HepG2 (cell line): ENCODE measurements at regions not wholly inside any gene's neighbourhood (a gene's known extent, or its start where the extent isn't known, plus 50 kb on each side); places are given as distances from the start of the nearest gene placed in this dataset.
A peak's percentile ranks its signal among the peaks of the same experiment; 100 is the strongest.

Experiments used
- BORCS8-MEF2B ChIP-seq: sonication (generic); formaldehyde crosslinking; IDR thresholded peaks from 2 replicates; pipeline ENCODE4 v1.8.0; 2022; ENCODE audit warnings: mild to moderate bottlenecking, missing genetic modification reagents
- CEBPB ChIP-seq: IDR thresholded peaks from 2 replicates; pipeline ENCODE4 v1.6.1; 2011; ENCODE audit warnings: low read depth, low read length, improper control_type of control experiment, borderline replicate concordance
- FOXM1 ChIP-seq: sonication (generic); formaldehyde crosslinking; IDR thresholded peaks from 2 replicates; pipeline ENCODE4 v1.5.0; 2020; ENCODE audit warnings: missing genetic modification reagents
- FOXP1 ChIP-seq, 2 experiments: fragments of 450-650 bp in 1 of 2; IDR thresholded peaks; 2 replicates each; pipeline ENCODE4 v1.6.1; 2017 to 2018; ENCODE audit warnings: antibody characterized with exemption in 1 of 2
- HNF4A ChIP-seq: sonication (generic); formaldehyde crosslinking; IDR thresholded peaks from 2 replicates; pipeline ENCODE4 v1.4.0; 2020; ENCODE audit warnings: missing genetic modification reagents
- ISL2 ChIP-seq: sonication (generic); formaldehyde crosslinking; IDR thresholded peaks from 2 replicates; pipeline ENCODE4 v1.5.0; 2020; ENCODE audit warnings: missing genetic modification reagents
- KAT8 ChIP-seq: IDR thresholded peaks from 2 replicates; pipeline ENCODE4 v1.6.1; 2016; ENCODE audit warnings: missing genetic modification reagents, missing compliant biosample characterization
- KMT2B ChIP-seq: IDR thresholded peaks from 2 replicates; pipeline ENCODE4 v1.6.1; 2016; ENCODE audit warnings: missing genetic modification reagents, missing compliant biosample characterization
- RCOR2 ChIP-seq: IDR thresholded peaks from 2 replicates; pipeline ENCODE4 v1.6.1; 2016; ENCODE audit warnings: missing biosample characterization, missing genetic modification reagents
- SAP130 ChIP-seq: IDR thresholded peaks from 2 replicates; pipeline ENCODE4 v1.6.1; 2016; ENCODE audit warnings: low read depth
- SP5 ChIP-seq: IDR thresholded peaks from 2 replicates; pipeline ENCODE4 v1.6.1; 2016; ENCODE audit warnings: low read depth, borderline replicate concordance
- XRCC5 ChIP-seq: fragments of 200-400 bp; formaldehyde crosslinking; optimal IDR thresholded peaks from 2 replicates; pipeline ENCODE3; 2017; ENCODE audit warnings: mild to moderate bottlenecking, low read length
- YEATS2 ChIP-seq: sonication (generic); formaldehyde crosslinking; IDR thresholded peaks from 2 replicates; pipeline ENCODE4 v1.4.0; 2020; ENCODE audit warnings: missing genetic modification reagents, borderline replicate concordance
- ZFP36L1 ChIP-seq: sonication (generic); formaldehyde crosslinking; IDR thresholded peaks from 2 replicates; pipeline ENCODE4 v1.8.0; 2022; ENCODE audit warnings: mild to moderate bottlenecking, missing genetic modification reagents, moderate library complexity
- ZNF24 ChIP-seq: fragments of 450-650 bp; IDR thresholded peaks from 2 replicates; pipeline ENCODE4 v1.6.1; 2017; ENCODE audit warnings: antibody characterized with exemption, mild to moderate bottlenecking
- ZNF652 ChIP-seq: IDR thresholded peaks from 2 replicates; pipeline ENCODE4 v1.6.1; 2016; ENCODE audit warnings: low read depth, borderline replicate concordance
- ZNF709 ChIP-seq: sonication (generic); formaldehyde crosslinking; IDR thresholded peaks from 2 replicates; pipeline ENCODE4 v1.5.0; 2020; ENCODE audit warnings: mild to moderate bottlenecking, missing genetic modification reagents
- ZNF782 ChIP-seq: sonication (generic); formaldehyde crosslinking; IDR thresholded peaks from 2 replicates; pipeline ENCODE4 v1.4.0; 2020; ENCODE audit warnings: missing genetic modification reagents, mild to moderate bottlenecking, borderline replicate concordance
- ZNF839 ChIP-seq: sonication (generic); formaldehyde crosslinking; IDR thresholded peaks from 2 replicates; pipeline ENCODE4 v1.4.0; 2020; ENCODE audit warnings: missing genetic modification reagents, mild to moderate bottlenecking, borderline replicate concordance
- ZNF883 ChIP-seq: sonication (generic); formaldehyde crosslinking; IDR thresholded peaks from 2 replicates; pipeline ENCODE4 v1.5.1; 2020; ENCODE audit warnings: mild to moderate bottlenecking, missing genetic modification reagents; ENCODE audit errors: not compliant biosample characterization
- ZSCAN20 ChIP-seq: sonication (generic); formaldehyde crosslinking; IDR thresholded peaks from 2 replicates; pipeline ENCODE4 v1.4.0; 2020; ENCODE audit warnings: missing genetic modification reagents, mild to moderate bottlenecking, borderline replicate concordance
- TF ChIP-seq, protein P1 (sequence below): sonication (generic); formaldehyde crosslinking; IDR thresholded peaks from 2 replicates; pipeline ENCODE4 v1.5.0; 2020; ENCODE audit warnings: missing genetic modification reagents
- TF ChIP-seq, protein P2 (sequence below): IDR thresholded peaks from 2 replicates; pipeline ENCODE4 v1.6.1; 2012; ENCODE audit warnings: low read depth, low read length, improper control_type of control experiment
- TF ChIP-seq, protein P3 (sequence below): sonication (generic); formaldehyde crosslinking; IDR thresholded peaks from 2 replicates; pipeline ENCODE4 v1.8.1; 2023; ENCODE audit warnings: mild to moderate bottlenecking, moderate library complexity, missing genetic modification reagents
- TF ChIP-seq, protein P4 (sequence below): sonication (generic); formaldehyde crosslinking; conservative IDR thresholded peaks from 2 replicates; pipeline ENCODE4 v1.4.0; 2020; ENCODE audit warnings: missing genetic modification reagents

DNA sequence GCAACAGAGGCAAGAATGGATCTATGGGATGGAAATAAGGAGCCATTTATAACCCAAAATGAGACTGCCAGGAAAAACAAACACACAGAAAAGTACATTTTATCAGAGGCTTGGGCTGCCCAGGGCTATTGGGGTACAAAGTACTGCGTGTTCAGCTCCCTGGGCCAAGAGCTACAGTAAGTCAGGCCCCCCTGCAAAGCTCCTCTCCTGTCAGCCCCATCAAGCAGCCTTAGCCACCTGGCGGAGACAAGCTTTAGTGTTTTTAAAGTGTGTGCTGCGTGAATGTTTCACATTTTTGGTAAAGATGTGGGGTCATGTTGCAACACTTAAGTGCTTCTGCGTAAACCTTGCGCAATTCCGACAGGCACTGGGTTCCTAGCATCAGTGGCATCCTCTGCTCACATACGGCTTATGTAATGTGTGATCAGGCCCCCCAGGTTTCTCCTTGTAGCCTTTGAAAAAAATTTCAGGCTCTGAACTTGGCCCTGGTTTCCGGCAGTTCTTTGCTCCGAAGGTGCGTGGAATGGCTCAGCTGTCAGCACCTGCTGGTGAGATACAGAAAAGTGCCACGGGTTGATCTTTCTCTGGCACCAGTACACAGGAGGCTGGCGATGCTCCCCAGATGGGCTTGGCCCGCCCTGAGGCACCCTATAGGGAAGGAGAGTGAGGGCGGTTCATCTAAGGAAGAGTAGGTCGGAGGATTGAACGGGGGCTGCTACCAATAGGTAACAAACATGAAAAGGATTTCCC, 198.7 kb upstream of the EEA1 start (continued):
- TF ChIP-seq ZNF883, result no peak
- peak; percentile 82 for TF ChIP-seq SAP130
- TF ChIP-seq, protein P1, sequence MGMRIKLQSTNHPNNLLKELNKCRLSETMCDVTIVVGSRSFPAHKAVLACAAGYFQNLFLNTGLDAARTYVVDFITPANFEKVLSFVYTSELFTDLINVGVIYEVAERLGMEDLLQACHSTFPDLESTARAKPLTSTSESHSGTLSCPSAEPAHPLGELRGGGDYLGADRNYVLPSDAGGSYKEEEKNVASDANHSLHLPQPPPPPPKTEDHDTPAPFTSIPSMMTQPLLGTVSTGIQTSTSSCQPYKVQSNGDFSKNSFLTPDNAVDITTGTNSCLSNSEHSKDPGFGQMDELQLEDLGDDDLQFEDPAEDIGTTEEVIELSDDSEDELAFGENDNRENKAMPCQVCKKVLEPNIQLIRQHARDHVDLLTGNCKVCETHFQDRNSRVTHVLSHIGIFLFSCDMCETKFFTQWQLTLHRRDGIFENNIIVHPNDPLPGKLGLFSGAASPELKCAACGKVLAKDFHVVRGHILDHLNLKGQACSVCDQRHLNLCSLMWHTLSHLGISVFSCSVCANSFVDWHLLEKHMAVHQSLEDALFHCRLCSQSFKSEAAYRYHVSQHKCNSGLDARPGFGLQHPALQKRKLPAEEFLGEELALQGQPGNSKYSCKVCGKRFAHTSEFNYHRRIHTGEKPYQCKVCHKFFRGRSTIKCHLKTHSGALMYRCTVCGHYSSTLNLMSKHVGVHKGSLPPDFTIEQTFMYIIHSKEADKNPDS (CRISPR knock-in tag), result peak; percentile 94
- peak; percentile 38; the same call in 1 of the 2 replicates for TF ChIP-seq SP5 (CRISPR knock-in tag)
- no peak for TF ChIP-seq ZSCAN20 (CRISPR knock-in tag)
- peak; percentile 99 for TF ChIP-seq ISL2 (CRISPR knock-in tag)
- peak; percentile 91 for TF ChIP-seq BORCS8-MEF2B
- peak; percentile 100 for TF ChIP-seq CEBPB
- peak; percentile 71; the same call in 1 of the 2 replicates for TF ChIP-seq ZNF782
- TF ChIP-seq, protein P2, sequence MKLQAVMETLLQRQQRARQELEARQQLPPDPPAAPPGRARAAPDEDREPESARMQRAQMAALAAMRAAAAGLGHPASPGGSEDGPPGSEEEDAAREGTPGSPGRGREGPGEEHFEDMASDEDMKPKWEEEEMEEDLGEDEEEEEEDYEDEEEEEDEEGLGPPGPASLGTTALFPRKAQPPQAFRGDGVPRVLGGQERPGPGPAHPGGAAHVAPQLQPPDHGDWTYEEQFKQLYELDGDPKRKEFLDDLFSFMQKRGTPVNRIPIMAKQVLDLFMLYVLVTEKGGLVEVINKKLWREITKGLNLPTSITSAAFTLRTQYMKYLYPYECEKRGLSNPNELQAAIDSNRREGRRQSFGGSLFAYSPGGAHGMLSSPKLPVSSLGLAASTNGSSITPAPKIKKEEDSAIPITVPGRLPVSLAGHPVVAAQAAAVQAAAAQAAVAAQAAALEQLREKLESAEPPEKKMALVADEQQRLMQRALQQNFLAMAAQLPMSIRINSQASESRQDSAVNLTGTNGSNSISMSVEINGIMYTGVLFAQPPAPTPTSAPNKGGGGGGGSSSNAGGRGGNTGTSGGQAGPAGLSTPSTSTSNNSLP, result peak; percentile 78; the same call in 1 of the 2 replicates
- TF ChIP-seq KAT8 (CRISPR knock-in tag), result peak; percentile 85
- TF ChIP-seq, protein P3, sequence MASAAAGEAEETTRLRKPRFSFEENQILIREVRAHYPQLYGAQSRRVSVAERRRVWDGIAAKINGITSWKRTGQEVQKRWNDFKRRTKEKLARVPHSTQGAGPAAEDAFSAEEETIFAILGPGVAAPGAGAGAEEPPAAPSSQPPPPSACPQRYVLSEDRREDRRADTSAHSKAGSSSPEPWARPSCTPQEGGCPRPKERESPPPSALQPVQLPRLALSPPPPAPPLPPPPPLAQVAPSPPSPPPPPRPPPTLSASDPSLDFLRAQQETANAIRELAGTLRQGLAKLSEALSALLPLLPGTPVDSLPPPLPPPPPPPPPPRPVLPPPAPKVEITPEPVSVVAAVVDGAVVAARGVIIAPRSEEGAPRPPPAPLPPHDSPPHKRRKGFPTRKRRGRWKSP (CRISPR knock-in tag), result peak; percentile 84; the same call in 1 of the 2 replicates
- TF ChIP-seq ZNF839 (CRISPR knock-in tag), result no peak
- TF ChIP-seq ZNF709 (CRISPR knock-in tag), result peak; percentile 89
- TF ChIP-seq YEATS2 (CRISPR knock-in tag), result peak; percentile 74; the same call in 1 of the 2 replicates
- TF ChIP-seq HNF4A (CRISPR knock-in tag), result peak; percentile 91
- peak; percentile 65; the same call in 1 of the 2 replicates for TF ChIP-seq ZNF24
- peak; percentile 82; the same call in 1 of the 2 replicates for TF ChIP-seq KMT2B (CRISPR knock-in tag)
- peak; percentile 61; the same call in 1 of the 2 replicates for TF ChIP-seq ZFP36L1
- TF ChIP-seq FOXM1 (CRISPR knock-in tag), result no peak
- TF ChIP-seq FOXP1 (IDR thresholded peaks at IDR 0.05), result no peak
- peak; percentile 87 for TF ChIP-seq FOXP1 (CRISPR knock-in tag; IDR thresholded peaks at IDR 0.05)
- peak; percentile 35; the same call in 1 of the 2 replicates for TF ChIP-seq ZNF652 (CRISPR knock-in tag)
- TF ChIP-seq RCOR2 (CRISPR knock-in tag), result peak; percentile 100
- TF ChIP-seq XRCC5, result peak; percentile 90
- TF ChIP-seq, protein P4, sequence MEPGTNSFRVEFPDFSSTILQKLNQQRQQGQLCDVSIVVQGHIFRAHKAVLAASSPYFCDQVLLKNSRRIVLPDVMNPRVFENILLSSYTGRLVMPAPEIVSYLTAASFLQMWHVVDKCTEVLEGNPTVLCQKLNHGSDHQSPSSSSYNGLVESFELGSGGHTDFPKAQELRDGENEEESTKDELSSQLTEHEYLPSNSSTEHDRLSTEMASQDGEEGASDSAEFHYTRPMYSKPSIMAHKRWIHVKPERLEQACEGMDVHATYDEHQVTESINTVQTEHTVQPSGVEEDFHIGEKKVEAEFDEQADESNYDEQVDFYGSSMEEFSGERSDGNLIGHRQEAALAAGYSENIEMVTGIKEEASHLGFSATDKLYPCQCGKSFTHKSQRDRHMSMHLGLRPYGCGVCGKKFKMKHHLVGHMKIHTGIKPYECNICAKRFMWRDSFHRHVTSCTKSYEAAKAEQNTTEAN (CRISPR knock-in tag), result peak; percentile 93
